Esophagus muscularis mucosa (tissue), 4 donors: ENCODE measurements at regions not wholly inside any gene's neighbourhood (a gene's known extent, or its start where the extent isn't known, plus 50 kb on each side); places are given as distances from the start of the nearest gene placed in this dataset.

ENCODE experiments used
- DNase-seq: peaks from one replicate; pipeline ENCODE4 v3.0.0-alpha.2; 2017; ENCODE audit errors: extremely low spot score
- H3K27ac ChIP-seq, 4 donors: fragments of 200-600 bp; sonication (generic); replicated peaks in 1 of 4; 1 replicate in 3 of 4; 2 replicates in 1 of 4; pipeline ENCODE4 v1.5.1; 2016 to 2019; ENCODE audit warnings: mild to moderate bottlenecking in 1 of 4
- H3K27me3 ChIP-seq, 4 donors: fragments of 200-600 bp; sonication (generic); one replicate each; pipeline versions ENCODE4 v1.5.1 to v1.6.0; 2016 to 2019
- H3K36me3 ChIP-seq, 4 donors: fragments of 200-600 bp; sonication (generic); one replicate each; pipeline ENCODE4 v1.5.1; 2016 to 2019
- H3K4me1 ChIP-seq, 4 donors: fragments of 200-600 bp; sonication (generic); one replicate each; pipeline ENCODE4 v1.5.1; 2016 to 2019
- H3K4me3 ChIP-seq, 4 donors: fragments of 200-600 bp; sonication (generic); 1 replicate in 2 of 4; 2 replicates in 2 of 4; pipeline ENCODE4 v1.5.1; 2016 to 2019; ENCODE audit warnings: mild to moderate bottlenecking in 4 of 4, moderate library complexity in 1 of 4
- H3K9me3 ChIP-seq, 4 donors: fragments of 200-600 bp; sonication (generic); 1 replicate in 3 of 4; 2 replicates in 1 of 4; pipeline ENCODE4 v1.5.1; 2016 to 2019
- EP300 ChIP-seq: sonication (generic); formaldehyde crosslinking; IDR thresholded peaks from one replicate; pipeline ENCODE4 v1.6.1; 2017; ENCODE audit warnings: antibody characterized with exemption
- POLR2A ChIP-seq: fragments of 450-650 bp; IDR thresholded peaks from one replicate; pipeline ENCODE4 v1.6.1; 2017; ENCODE audit warnings: antibody characterized with exemption, moderate library complexity, mild to moderate bottlenecking, low read depth
- POLR2AphosphoS5 ChIP-seq, 2 donors: sonication (generic); formaldehyde crosslinking; IDR thresholded peaks; one replicate each; pipeline ENCODE4 v1.6.1; 2017; ENCODE audit warnings: antibody characterized with exemption in 2 of 2
- WGBS: methylation state at CpG from one replicate; pipeline ENCODE4 v1.1.5; 2018; 5-methylcytosine and 5-hydroxymethylcytosine counted together
- intact Hi-C: fragments of 100-400 bp; cut with DNase I; formaldehyde crosslinking; loops from one replicate; pipeline ENCODE4 v1.15.1; 2023
- TF ChIP-seq, protein P1 (sequence below), 3 experiments: fragments of 200-600 bp in 2 of 3; fragments of 450-650 bp in 1 of 3; sonication (generic) in 2 of 3; IDR thresholded peaks; one replicate each; pipeline ENCODE4 v1.5.1; 2017 to 2019; ENCODE audit warnings: antibody characterized with exemption in 3 of 3, mild to moderate bottlenecking in 2 of 3, moderate library complexity in 1 of 3

DNA sequence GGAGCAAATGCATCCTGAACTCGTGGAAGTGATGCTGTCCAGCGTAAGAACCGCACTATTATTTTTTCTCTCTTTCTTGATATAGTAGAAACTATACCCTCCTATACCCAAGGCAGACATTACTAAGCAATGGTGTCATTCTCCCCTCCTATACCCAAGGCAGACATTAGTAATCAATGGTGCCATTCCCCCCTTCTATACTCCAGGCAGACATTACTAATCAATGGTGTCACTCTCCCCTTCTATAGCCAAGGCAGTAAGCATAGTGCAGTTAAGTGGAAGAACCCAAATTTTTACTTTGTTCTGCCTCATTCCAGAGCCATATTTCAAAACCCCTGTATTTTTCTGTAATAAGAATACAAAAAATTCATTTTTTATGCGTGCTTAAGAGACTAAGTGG, 506.2 kb upstream of the EEF2KMT start:
- Histone ChIP-seq H3K9me3 (peaks cover 0 to 4% (median 0%) of the 10 kb centered on the region in 4 donors), H3K4me1 (no peaks in the 10 kb centered on the region), H3K27me3 (peaks cover 0 to 9% (median 0%) of the 10 kb centered on the region in 4 donors), H3K27ac (no peak overlapping the region), H3K4me3 (no peak overlapping the region), H3K36me3 (no peaks in the 10 kb centered on the region)
- TF ChIP-seq, protein P1, sequence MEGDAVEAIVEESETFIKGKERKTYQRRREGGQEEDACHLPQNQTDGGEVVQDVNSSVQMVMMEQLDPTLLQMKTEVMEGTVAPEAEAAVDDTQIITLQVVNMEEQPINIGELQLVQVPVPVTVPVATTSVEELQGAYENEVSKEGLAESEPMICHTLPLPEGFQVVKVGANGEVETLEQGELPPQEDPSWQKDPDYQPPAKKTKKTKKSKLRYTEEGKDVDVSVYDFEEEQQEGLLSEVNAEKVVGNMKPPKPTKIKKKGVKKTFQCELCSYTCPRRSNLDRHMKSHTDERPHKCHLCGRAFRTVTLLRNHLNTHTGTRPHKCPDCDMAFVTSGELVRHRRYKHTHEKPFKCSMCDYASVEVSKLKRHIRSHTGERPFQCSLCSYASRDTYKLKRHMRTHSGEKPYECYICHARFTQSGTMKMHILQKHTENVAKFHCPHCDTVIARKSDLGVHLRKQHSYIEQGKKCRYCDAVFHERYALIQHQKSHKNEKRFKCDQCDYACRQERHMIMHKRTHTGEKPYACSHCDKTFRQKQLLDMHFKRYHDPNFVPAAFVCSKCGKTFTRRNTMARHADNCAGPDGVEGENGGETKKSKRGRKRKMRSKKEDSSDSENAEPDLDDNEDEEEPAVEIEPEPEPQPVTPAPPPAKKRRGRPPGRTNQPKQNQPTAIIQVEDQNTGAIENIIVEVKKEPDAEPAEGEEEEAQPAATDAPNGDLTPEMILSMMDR (IDR thresholded peaks at IDR 0.05), result no peak
- TF ChIP-seq POLR2AphosphoS5 (IDR thresholded peaks at IDR 0.05), result no peak
- no peak for TF ChIP-seq EP300
- TF ChIP-seq POLR2A, result no peak
- no peak for DNase-seq
- 82% methylated on average over 4 of the region's 4 CpGs for WGBS
- intact Hi-C loops, result no loop called here

DNA sequence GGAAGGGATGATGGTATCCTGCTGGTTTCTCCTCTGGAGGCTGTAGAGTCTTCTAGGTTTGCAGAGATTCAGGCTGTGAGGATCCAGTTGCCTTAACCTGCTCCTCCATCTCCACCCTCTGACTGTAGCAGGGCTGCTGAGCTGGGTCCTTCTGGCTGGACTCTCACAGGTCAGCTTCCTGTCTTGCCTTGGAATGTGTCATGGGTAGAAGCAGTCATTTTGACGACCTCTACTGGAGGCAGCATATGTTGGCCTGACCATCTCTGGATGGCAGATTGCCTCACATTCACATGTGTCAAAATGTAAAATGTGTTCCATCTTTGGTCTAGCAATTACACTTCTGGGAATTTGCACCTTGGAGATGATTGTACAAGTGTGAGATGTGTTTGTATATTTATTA, 504.4 kb upstream of the EEF2KMT start:
- WGBS, result 56% methylated on average over 1 of the region's 1 CpG
- no peak for DNase-seq
- Histone ChIP-seq H3K9me3 (peaks cover 0 to 4% (median 0%) of the 10 kb centered on the region in 4 donors), H3K4me3 (no peak overlapping the region), H3K27me3 (peaks cover 0 to 4% (median 0%) of the 10 kb centered on the region in 4 donors), H3K27ac (no peak overlapping the region), H3K4me1 (no peaks in the 10 kb centered on the region), H3K36me3 (no peaks in the 10 kb centered on the region)
- TF ChIP-seq POLR2A (no peak), EP300 (no peak), POLR2AphosphoS5 (IDR thresholded peaks at IDR 0.05) (no peak)
- TF ChIP-seq, protein P1 (IDR thresholded peaks at IDR 0.05), result no peak
- intact Hi-C loops, result no loop called here

GRCh38 chr16:5598793-5599192, 501.2 kb upstream of the EEF2KMT start:
- no peak for DNase-seq
- no peak overlapping the region for H3K27ac ChIP-seq

GRCh38 chr16:5595849-5596248, 498.3 kb upstream of the EEF2KMT start:
- 91% methylated on average over 3 of the region's 3 CpGs for WGBS
- DNase-seq, result no peak
- intact Hi-C loops, result no loop called here
- TF ChIP-seq, protein P1 (IDR thresholded peaks at IDR 0.05), result no peak
- TF ChIP-seq EP300 (no peak), POLR2A (no peak), POLR2AphosphoS5 (IDR thresholded peaks at IDR 0.05) (no peak)
- no peak overlapping the region for H3K4me3 ChIP-seq
- H3K4me1 ChIP-seq, result no peaks in the 10 kb centered on the region
- H3K36me3 ChIP-seq, result no peaks in the 10 kb centered on the region
- no peaks in the 10 kb centered on the region for H3K27me3 ChIP-seq
- H3K9me3 ChIP-seq, result peaks cover 0 to 9% (median 8%) of the 10 kb centered on the region in 4 donors
- no peak overlapping the region for H3K27ac ChIP-seq

More at GRCh38 chr16:5598793-5599192, 501.2 kb upstream of the EEF2KMT start:
- TF ChIP-seq, protein P1 (IDR thresholded peaks at IDR 0.05), result no peak
- TF ChIP-seq POLR2A, result no peak
- TF ChIP-seq POLR2AphosphoS5 (IDR thresholded peaks at IDR 0.05), result no peak
- no peak for TF ChIP-seq EP300
- intact Hi-C loops, result no loop called here
- WGBS, result 80% methylated on average over 7 of the region's 7 CpGs
- Histone ChIP-seq H3K9me3 (peaks cover 0 to 11% (median 8%) of the 10 kb centered on the region in 4 donors), H3K4me3 (no peak overlapping the region), H3K27me3 (no peaks in the 10 kb centered on the region), H3K4me1 (no peaks in the 10 kb centered on the region), H3K36me3 (no peaks in the 10 kb centered on the region)

DNA sequence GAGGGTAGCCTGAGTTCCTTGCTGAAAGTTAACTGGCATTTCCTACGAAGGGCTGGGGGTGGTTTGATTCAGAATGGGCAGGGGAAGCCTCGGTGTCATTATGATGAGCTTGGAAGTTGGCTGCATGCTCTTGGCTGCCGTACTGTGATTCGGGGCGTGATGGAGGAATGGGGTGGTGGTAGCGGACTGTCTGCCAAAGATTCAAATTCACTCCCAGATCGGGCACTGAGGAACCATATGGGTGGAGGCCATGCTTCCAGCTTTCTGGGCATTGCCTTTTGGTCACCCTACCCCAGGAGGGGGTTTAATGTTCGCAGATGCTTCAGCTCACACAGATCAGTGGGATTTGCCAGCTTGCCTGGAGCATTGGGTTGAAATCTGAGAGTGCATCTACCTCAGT, 492.8 kb upstream of the EEF2KMT start:
- no peak for TF ChIP-seq POLR2A
- peaks cover 0 to 1% (median 0%) of the 10 kb centered on the region in 4 donors for H3K9me3 ChIP-seq
- intact Hi-C loops, result no loop called here
- H3K4me3 ChIP-seq, result no peak overlapping the region
- no peaks in the 10 kb centered on the region for H3K4me1 ChIP-seq
- no peak for DNase-seq
- no peaks in the 10 kb centered on the region for H3K36me3 ChIP-seq
- 58% methylated on average over 8 of the region's 8 CpGs for WGBS
- H3K27me3 ChIP-seq, result no peaks in the 10 kb centered on the region
- H3K27ac ChIP-seq, result no peak overlapping the region
